GM19035 (cell line): ENCODE measurements at regions not wholly inside any gene's neighbourhood (a gene's known extent, or its start where the extent isn't known, plus 50 kb on each side); places are given as distances from the start of the nearest gene placed in this dataset.
"Not testable (repeated sequence)": the region's sequence is repeated elsewhere in the genome, so short reads cannot be mapped to it uniquely, and the experiment has no call there.

Experiments used
- ATAC-seq: cut with Tn5 transposase; IDR thresholded peaks from one replicate; pipeline ENCODE4 v1.9.1; 2021; ENCODE audit not compliant: unreplicated experiment

- not testable (repeated sequence) for ATAC-seq
Measured at GRCh38 chr1:146729642-146730344, 208.3 kb upstream of the NBPF12 start.

- not testable (repeated sequence) for ATAC-seq
Measured at GRCh38 chr1:146715054-146715453, 223.1 kb upstream of the NBPF12 start.

GRCh38 chr1:146710838-146711521 lies 227.1 kb upstream of the NBPF12 start:
- not testable (repeated sequence) for ATAC-seq

- not testable (repeated sequence) for ATAC-seq
Measured at GRCh38 chr1:146709302-146709701, 228.8 kb upstream of the NBPF12 start.

GRCh38 chr1:146704162-146704724 lies 233.9 kb upstream of the NBPF12 start:
- ATAC-seq: not testable (repeated sequence)

- ATAC-seq: not testable (repeated sequence)
Measured at GRCh38 chr1:146701320-146701719, 236.8 kb upstream of the NBPF12 start.

- not testable (repeated sequence) for ATAC-seq
Measured at GRCh38 chr1:146695388-146695787, 242.7 kb upstream of the NBPF12 start.

GRCh38 chr1:146691798-146692197 lies 246.3 kb upstream of the NBPF12 start:
- not testable (repeated sequence) for ATAC-seq

- not testable (repeated sequence) for ATAC-seq
Measured at GRCh38 chr1:146688893-146689292, 249.2 kb upstream of the NBPF12 start.

GRCh38 chr1:146686777-146687366 lies 251.3 kb upstream of the NBPF12 start:
- ATAC-seq: not testable (repeated sequence)

GRCh38 chr1:146683126-146683429 lies 255.0 kb upstream of the NBPF12 start:
- not testable (repeated sequence) for ATAC-seq

- not testable (repeated sequence) for ATAC-seq
Measured at GRCh38 chr1:146682227-146683125, 255.6 kb upstream of the NBPF12 start.

- ATAC-seq: not testable (repeated sequence)
Measured at GRCh38 chr1:146673729-146674299, 264.3 kb upstream of the NBPF12 start.

- ATAC-seq: not testable (repeated sequence)
Measured at GRCh38 chr1:146672608-146673007, 265.5 kb upstream of the NBPF12 start.

- ATAC-seq: not testable (repeated sequence)
Measured at GRCh38 chr1:146671588-146671987, 266.5 kb upstream of the NBPF12 start.

GRCh38 chr1:146670832-146671566 lies 267.1 kb upstream of the NBPF12 start:
- ATAC-seq: not testable (repeated sequence)

- ATAC-seq: not testable (repeated sequence)
Measured at GRCh38 chr1:146666275-146666674, 271.8 kb upstream of the NBPF12 start.

GRCh38 chr1:146660242-146660641 lies 277.9 kb upstream of the NBPF12 start:
- ATAC-seq: not testable (repeated sequence)

- ATAC-seq: not testable (repeated sequence)
Measured at GRCh38 chr1:146656356-146657060, 281.6 kb upstream of the NBPF12 start.
